Duodenal mucosa (tissue), 2 donors: ENCODE measurements at regions not wholly inside any gene's neighbourhood (a gene's known extent, or its start where the extent isn't known, plus 50 kb on each side); places are given as distances from the start of the nearest gene placed in this dataset.
"Not testable (repeated sequence)": the region's sequence is repeated elsewhere in the genome, so short reads cannot be mapped to it uniquely, and the experiment has no call there.

ENCODE experiments used
- H3K27ac ChIP-seq: one replicate; pipeline ENCODE4 v1.7.0; 2013; ENCODE audit warnings: low read depth, low read length
- H3K27me3 ChIP-seq, 2 donors: one replicate each; pipeline ENCODE4 v1.7.0; 2013; ENCODE audit warnings: low read length in 2 of 2, control low read depth in 1 of 2; ENCODE audit not compliant: insufficient read depth in 2 of 2, control insufficient read depth in 1 of 2
- H3K36me3 ChIP-seq, 2 donors: one replicate each; pipeline ENCODE4 v1.7.0; 2013; ENCODE audit warnings: low read length in 2 of 2, control low read depth in 1 of 2; ENCODE audit not compliant: insufficient read depth in 2 of 2, control insufficient read depth in 1 of 2
- H3K4me1 ChIP-seq, 2 donors: one replicate each; pipeline ENCODE4 v1.7.0; 2013; ENCODE audit warnings: low read length in 2 of 2, control low read depth in 1 of 2; ENCODE audit not compliant: insufficient read depth in 2 of 2, control insufficient read depth in 1 of 2
- H3K4me3 ChIP-seq, 2 donors: one replicate each; pipeline ENCODE4 v1.7.0; 2013; ENCODE audit warnings: low read length in 2 of 2, low read depth in 1 of 2
- H3K9ac ChIP-seq, 2 donors: one replicate each; pipeline ENCODE4 v1.7.0; 2013; ENCODE audit warnings: low read length in 2 of 2, low read depth in 1 of 2
- H3K9me3 ChIP-seq, 2 donors: one replicate each; pipeline ENCODE4 v1.7.0; 2013; ENCODE audit warnings: low read length in 2 of 2, control low read depth in 1 of 2; ENCODE audit not compliant: control insufficient read depth in 1 of 2

GRCh38 chr14:106228541-106229158 lies 702.3 kb downstream of the TMEM121 start:
- Histone ChIP-seq H3K9ac (no peak overlapping the region), H3K4me3 (no peak overlapping the region), H3K9me3 (no peaks in the 10 kb centered on the region), H3K27me3 (no peaks in the 10 kb centered on the region), H3K4me1 (no peaks in the 10 kb centered on the region), H3K27ac (no peak overlapping the region), H3K36me3 (no peaks in the 10 kb centered on the region)

GRCh38 chr14:106230071-106230470 lies 703.7 kb downstream of the TMEM121 start:
- Histone ChIP-seq H3K9me3 (no peaks in the 10 kb centered on the region), H3K9ac (no peak overlapping the region), H3K27ac (no peak overlapping the region), H3K36me3 (no peaks in the 10 kb centered on the region), H3K4me3 (no peak overlapping the region), H3K27me3 (no peaks in the 10 kb centered on the region), H3K4me1 (no peaks in the 10 kb centered on the region)

GRCh38 chr14:106233191-106233590 lies 706.8 kb downstream of the TMEM121 start:
- not testable (repeated sequence) for H3K36me3 ChIP-seq, H3K4me3 ChIP-seq, H3K9ac ChIP-seq, H3K4me1 ChIP-seq, H3K27ac ChIP-seq, H3K9me3 ChIP-seq, H3K27me3 ChIP-seq

- not testable (repeated sequence) for H3K9ac ChIP-seq, H3K4me3 ChIP-seq, H3K27me3 ChIP-seq, H3K36me3 ChIP-seq, H3K9me3 ChIP-seq, H3K4me1 ChIP-seq, H3K27ac ChIP-seq
Measured at GRCh38 chr14:106234525-106235254, 708.3 kb downstream of the TMEM121 start.

GRCh38 chr14:106235356-106236159 lies 709.2 kb downstream of the TMEM121 start:
- Histone ChIP-seq H3K27me3 (no peaks in the 10 kb centered on the region), H3K9ac (no peak overlapping the region), H3K36me3 (no peaks in the 10 kb centered on the region), H3K4me1 (no peaks in the 10 kb centered on the region), H3K4me3 (no peak overlapping the region), H3K27ac (no peak overlapping the region), H3K9me3 (no peaks in the 10 kb centered on the region)

- no peaks in the 10 kb centered on the region for H3K36me3 ChIP-seq
- H3K9ac ChIP-seq: no peak overlapping the region
- H3K9me3 ChIP-seq: no peaks in the 10 kb centered on the region
- H3K4me3 ChIP-seq: no peak overlapping the region
- no peaks in the 10 kb centered on the region for H3K27me3 ChIP-seq
- no peaks in the 10 kb centered on the region for H3K4me1 ChIP-seq
- H3K27ac ChIP-seq: no peak overlapping the region
Measured at GRCh38 chr14:106248321-106249192, 722.2 kb downstream of the TMEM121 start.

- H3K4me1 ChIP-seq, H3K27ac ChIP-seq, H3K9me3 ChIP-seq, H3K9ac ChIP-seq, H3K4me3 ChIP-seq, H3K27me3 ChIP-seq, H3K36me3 ChIP-seq: not testable (repeated sequence)
Measured at GRCh38 chr14:106253995-106254394, 727.6 kb downstream of the TMEM121 start.

GRCh38 chr14:106257569-106257994 lies 731.2 kb downstream of the TMEM121 start:
- not testable (repeated sequence) for H3K27ac ChIP-seq, H3K4me3 ChIP-seq, H3K27me3 ChIP-seq, H3K36me3 ChIP-seq, H3K4me1 ChIP-seq, H3K9ac ChIP-seq, H3K9me3 ChIP-seq

- Histone ChIP-seq H3K4me3 (no peak overlapping the region), H3K27me3 (peaks cover 6% of the 10 kb centered on the region in 2 donors), H3K36me3 (no peaks in the 10 kb centered on the region), H3K9me3 (no peaks in the 10 kb centered on the region), H3K9ac (no peak overlapping the region), H3K27ac (no peak overlapping the region), H3K4me1 (no peaks in the 10 kb centered on the region)
Measured at GRCh38 chr14:106268013-106268727, 741.8 kb downstream of the TMEM121 start.
